NCI-H1092 treated with DMSO at 0.1 percent for 48 hours (cell line): ENCODE measurements at regions not wholly inside any gene's neighbourhood (a gene's known extent, or its start where the extent isn't known, plus 50 kb on each side); places are given as distances from the start of the nearest gene placed in this dataset.

Experiments
- DNase-seq: peaks from one replicate; lab custom pipeline; 2025; lab: John Stamatoyannopoulos, UW

- DNase-seq, result no peak
These were observed 62.6 kb upstream of the IER5L start for GRCh38 chr9:129240581-129241211.

GRCh38 chr9:129239946-129240490 lies 62.0 kb upstream of the IER5L start:
- DNase-seq, result no peak

GRCh38 chr9:129237803-129238202 lies 59.7 kb upstream of the IER5L start:
- no peak for DNase-seq

- DNase-seq, result no peak
These were observed 59.1 kb upstream of the IER5L start for GRCh38 chr9:129237164-129237611.

GRCh38 chr9:129236441-129237145 lies 58.5 kb upstream of the IER5L start:
- no peak for DNase-seq

GRCh38 chr9:129235931-129236331 lies 57.9 kb upstream of the IER5L start:
- DNase-seq, result no peak

- DNase-seq, result no peak
These were observed 57.2 kb upstream of the IER5L start for GRCh38 chr9:129235041-129235930.

- DNase-seq, result no peak
These were observed 56.4 kb upstream of the IER5L start for GRCh38 chr9:129234491-129234890.

GRCh38 chr9:129232839-129233591 lies 55.0 kb upstream of the IER5L start:
- DNase-seq, result no peak

GRCh38 chr9:129231759-129232158 lies 53.7 kb upstream of the IER5L start:
- no peak for DNase-seq

GRCh38 chr9:129231022-129231739 lies 53.1 kb upstream of the IER5L start:
- DNase-seq, result no peak

GRCh38 chr9:129230302-129230701 lies 52.2 kb upstream of the IER5L start:
- no peak for DNase-seq
